Activated naive CD4-positive, alpha-beta T cell treated with anti-CD3 and anti-CD28 coated beads, Interleukin-2, amount 50 U/mL, for 72 hours (primary cell): ENCODE measurements at regions not wholly inside any gene's neighbourhood (a gene's known extent, or its start where the extent isn't known, plus 50 kb on each side); places are given as distances from the start of the nearest gene placed in this dataset.

ENCODE experiments used
- ATAC-seq, 2 donors: fragments of 150-1000 bp; cut with Tn5 transposase; 2 replicates each; pipeline ENCODE4 v1.10.0; 2021; ENCODE audit warnings: mild to moderate bottlenecking in 2 of 2, moderate library complexity in 2 of 2
- DNase-seq, 2 donors: peaks; one replicate each; pipeline ENCODE4 v3.0.0; 2021 to 2022; ENCODE audit warnings: low spot score in 2 of 2
- H3K27ac Mint-ChIP-seq, 2 donors: one replicate each; pipeline ENCODE4 v1.8.0; 2022; ENCODE audit warnings: mild to moderate bottlenecking in 2 of 2, mixed read lengths in 2 of 2
- H3K36me3 Mint-ChIP-seq, 2 donors: one replicate each; pipeline ENCODE4 v1.8.0; 2022; ENCODE audit warnings: mixed read lengths in 2 of 2
- H3K9me3 Mint-ChIP-seq, 2 donors: one replicate each; pipeline ENCODE4 v1.8.0; 2022; ENCODE audit warnings: mixed read lengths in 2 of 2

GRCh38 chrX:117215683-117216082 lies 752.9 kb upstream of the CT83 start:
- DNase-seq (no peak), ATAC-seq (no peak)
- Mint-ChIP-seq H3K9me3 (peaks cover 0 to 3% of the 10 kb centered on the region in 2 donors), H3K27ac (no peak overlapping the region), H3K36me3 (no peaks in the 10 kb centered on the region)

GRCh38 chrX:117196481-117196880 lies 733.7 kb upstream of the CT83 start:
- H3K9me3 Mint-ChIP-seq, result peaks cover 0 to 4% of the 10 kb centered on the region in 2 donors
- ATAC-seq (no peak), DNase-seq (no peak)
- H3K36me3 Mint-ChIP-seq, result no peaks in the 10 kb centered on the region
- no peak overlapping the region for H3K27ac Mint-ChIP-seq

- Mint-ChIP-seq H3K9me3 (peaks cover 0 to 6% of the 10 kb centered on the region in 2 donors), H3K27ac (no peak overlapping the region), H3K36me3 (no peaks in the 10 kb centered on the region)
- DNase-seq (no peak), ATAC-seq (no peak)
These were observed 684.5 kb upstream of the CT83 start for GRCh38 chrX:117147249-117147648.

GRCh38 chrX:117138070-117138469 lies 675.3 kb upstream of the CT83 start:
- no peak for ATAC-seq
- Mint-ChIP-seq H3K9me3 (no peaks in the 10 kb centered on the region), H3K27ac (no peak overlapping the region), H3K36me3 (no peaks in the 10 kb centered on the region)
- no peak for DNase-seq

- ATAC-seq (no peak), DNase-seq (no peak)
- H3K9me3 Mint-ChIP-seq, result peaks cover 0 to 5% of the 10 kb centered on the region in 2 donors
- H3K36me3 Mint-ChIP-seq, result no peaks in the 10 kb centered on the region
- no peak overlapping the region for H3K27ac Mint-ChIP-seq
These were observed 672.2 kb upstream of the CT83 start for GRCh38 chrX:117134983-117135382.

GRCh38 chrX:117120700-117121099 lies 657.9 kb upstream of the CT83 start:
- Mint-ChIP-seq H3K9me3 (peaks cover 0 to 11% of the 10 kb centered on the region in 2 donors), H3K36me3 (no peaks in the 10 kb centered on the region)

GRCh38 chrX:117096528-117096927 lies 633.8 kb upstream of the CT83 start:
- Mint-ChIP-seq H3K36me3 (no peaks in the 10 kb centered on the region), H3K9me3 (no peaks in the 10 kb centered on the region), H3K27ac (no peak overlapping the region)
- ATAC-seq, result no peak
- DNase-seq, result no peak

More at GRCh38 chrX:117120700-117121099, 657.9 kb upstream of the CT83 start:
- DNase-seq (no peak), ATAC-seq (no peak)
- H3K27ac Mint-ChIP-seq, result no peak overlapping the region

- H3K36me3 Mint-ChIP-seq, result no peaks in the 10 kb centered on the region
- no peak for ATAC-seq
- H3K27ac Mint-ChIP-seq, result no peak overlapping the region
- no peak for DNase-seq
- H3K9me3 Mint-ChIP-seq, result no peaks in the 10 kb centered on the region
These were observed 632.6 kb upstream of the CT83 start for GRCh38 chrX:117095393-117095792.

GRCh38 chrX:117094149-117094548 lies 631.4 kb upstream of the CT83 start:
- DNase-seq (no peak), ATAC-seq (no peak)
- no peaks in the 10 kb centered on the region for H3K9me3 Mint-ChIP-seq
- H3K27ac Mint-ChIP-seq, result no peak overlapping the region
- no peaks in the 10 kb centered on the region for H3K36me3 Mint-ChIP-seq

GRCh38 chrX:117093319-117093718 lies 630.5 kb upstream of the CT83 start:
- Mint-ChIP-seq H3K36me3 (no peaks in the 10 kb centered on the region), H3K27ac (no peak overlapping the region), H3K9me3 (no peaks in the 10 kb centered on the region)
- no peak for DNase-seq
- ATAC-seq, result no peak

- Mint-ChIP-seq H3K9me3 (no peaks in the 10 kb centered on the region), H3K36me3 (no peaks in the 10 kb centered on the region), H3K27ac (no peak overlapping the region)
- ATAC-seq, result no peak
- DNase-seq, result no peak
These were observed 629.9 kb upstream of the CT83 start for GRCh38 chrX:117092641-117093040.

- Mint-ChIP-seq H3K36me3 (no peaks in the 10 kb centered on the region), H3K9me3 (peaks cover 0 to 2% of the 10 kb centered on the region in 2 donors), H3K27ac (no peak overlapping the region)
- ATAC-seq (no peak), DNase-seq (no peak)
These were observed 600.4 kb upstream of the CT83 start for GRCh38 chrX:117063224-117063623.

GRCh38 chrX:117059848-117060247 lies 597.1 kb upstream of the CT83 start:
- DNase-seq, result no peak
- no peak for ATAC-seq
- Mint-ChIP-seq H3K36me3 (no peaks in the 10 kb centered on the region), H3K27ac (no peak overlapping the region), H3K9me3 (peaks cover 0 to 6% of the 10 kb centered on the region in 2 donors)

GRCh38 chrX:117053260-117053659 lies 590.5 kb upstream of the CT83 start:
- Mint-ChIP-seq H3K9me3 (peaks cover 5 to 15% of the 10 kb centered on the region in 2 donors), H3K36me3 (no peaks in the 10 kb centered on the region), H3K27ac (no peak overlapping the region)
- DNase-seq, result no peak
- no peak for ATAC-seq

GRCh38 chrX:117038918-117039440 lies 576.2 kb upstream of the CT83 start:
- H3K9me3 Mint-ChIP-seq, result peaks cover 0 to 11% of the 10 kb centered on the region in 2 donors
- no peaks in the 10 kb centered on the region for H3K36me3 Mint-ChIP-seq
- ATAC-seq (no peak), DNase-seq (no peak)
- no peak overlapping the region for H3K27ac Mint-ChIP-seq

GRCh38 chrX:117010243-117010642 lies 547.5 kb upstream of the CT83 start:
- no peak for ATAC-seq
- Mint-ChIP-seq H3K27ac (no peak overlapping the region), H3K9me3 (no peaks in the 10 kb centered on the region), H3K36me3 (no peaks in the 10 kb centered on the region)
- no peak for DNase-seq

- Mint-ChIP-seq H3K36me3 (no peaks in the 10 kb centered on the region), H3K27ac (no peak overlapping the region), H3K9me3 (no peaks in the 10 kb centered on the region)
- ATAC-seq (peak in 1 of 2 donors; percentile 72), DNase-seq (no peak)
These were observed 540.2 kb upstream of the CT83 start for GRCh38 chrX:117002981-117003380.

GRCh38 chrX:116975517-116975916 lies 512.7 kb upstream of the CT83 start:
- no peak for DNase-seq
- Mint-ChIP-seq H3K9me3 (peaks cover 5 to 10% of the 10 kb centered on the region in 2 donors), H3K27ac (no peak overlapping the region), H3K36me3 (no peaks in the 10 kb centered on the region)
- no peak for ATAC-seq

- ATAC-seq (no peak), DNase-seq (no peak)
- Mint-ChIP-seq H3K36me3 (no peaks in the 10 kb centered on the region), H3K27ac (no peak overlapping the region), H3K9me3 (peaks cover 5% of the 10 kb centered on the region in 2 donors)
These were observed 509.6 kb upstream of the CT83 start for GRCh38 chrX:116972362-116972761.
